DOHH2 (cell line): ENCODE measurements at regions not wholly inside any gene's neighbourhood (a gene's known extent, or its start where the extent isn't known, plus 50 kb on each side); places are given as distances from the start of the nearest gene placed in this dataset.
"Not testable (repeated sequence)": the region's sequence is repeated elsewhere in the genome, so short reads cannot be mapped to it uniquely, and the experiment has no call there.

Experiments
- CTCF ChIP-seq: fragments of 200-600 bp; sonication (generic); IDR thresholded peaks from one replicate; pipeline ENCODE4 v1.5.1; 2014; ENCODE audit warnings: antibody characterized with exemption, mild to moderate bottlenecking, low read depth, low read length; ENCODE audit not compliant: poor library complexity, severe bottlenecking
- EZH2phosphoT487 ChIP-seq: fragments of 200-600 bp; sonication (generic); IDR thresholded peaks from 2 replicates; pipeline ENCODE4 v1.6.1; 2017; ENCODE audit warnings: borderline replicate concordance, mild to moderate bottlenecking, antibody characterized with exemption, low read length, moderate library complexity, mixed read lengths

GRCh38 chr13:22916276-22916675 is 264.5 kb upstream of the SGCG start:
- not testable (repeated sequence) for TF ChIP-seq CTCF, EZH2phosphoT487
